Right renal cortex interstitium (tissue), 3 donors: ENCODE measurements at regions not wholly inside any gene's neighbourhood (a gene's known extent, or its start where the extent isn't known, plus 50 kb on each side); places are given as distances from the start of the nearest gene placed in this dataset.
"Not testable (repeated sequence)": the region's sequence is repeated elsewhere in the genome, so short reads cannot be mapped to it uniquely, and the experiment has no call there.

Experiments used
- DNase-seq, 3 donors: peaks; one replicate each; pipeline ENCODE4 v3.0.0-alpha.2; 2013; ENCODE audit warnings: low read depth in 3 of 3, low spot score in 2 of 3

DNA sequence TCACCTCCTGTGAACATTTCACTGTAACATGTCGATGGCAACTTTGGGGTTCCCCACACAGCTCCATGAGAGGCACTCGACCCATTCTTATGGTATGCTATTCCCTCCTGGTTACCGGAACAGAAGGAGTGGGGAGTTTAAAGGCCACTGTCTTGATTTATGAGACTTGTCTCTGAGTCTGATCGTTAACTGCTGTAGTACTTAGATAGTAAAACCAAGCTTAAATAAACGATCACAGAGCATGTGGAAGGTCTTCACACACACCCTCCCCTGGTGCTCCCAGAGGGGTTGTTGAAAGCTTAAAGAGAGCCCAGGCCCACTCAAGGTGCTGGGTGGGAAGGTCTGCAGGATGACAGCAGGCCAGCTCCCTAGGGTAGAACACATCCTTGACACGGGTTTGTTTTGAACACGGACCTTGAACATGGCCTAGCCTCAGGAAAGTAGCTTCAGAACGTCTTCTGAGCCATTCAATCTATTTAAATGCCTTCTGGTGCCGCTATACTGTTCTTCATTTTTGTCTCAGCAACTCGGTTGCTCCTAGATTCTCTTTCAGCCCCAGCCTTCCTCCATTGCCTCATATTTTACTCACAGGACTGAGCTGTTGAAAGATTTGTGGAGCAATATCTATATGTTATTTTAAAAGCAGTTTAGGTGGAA lies 335.3 kb downstream of the FGFR2 start:
- no peak for DNase-seq

DNA sequence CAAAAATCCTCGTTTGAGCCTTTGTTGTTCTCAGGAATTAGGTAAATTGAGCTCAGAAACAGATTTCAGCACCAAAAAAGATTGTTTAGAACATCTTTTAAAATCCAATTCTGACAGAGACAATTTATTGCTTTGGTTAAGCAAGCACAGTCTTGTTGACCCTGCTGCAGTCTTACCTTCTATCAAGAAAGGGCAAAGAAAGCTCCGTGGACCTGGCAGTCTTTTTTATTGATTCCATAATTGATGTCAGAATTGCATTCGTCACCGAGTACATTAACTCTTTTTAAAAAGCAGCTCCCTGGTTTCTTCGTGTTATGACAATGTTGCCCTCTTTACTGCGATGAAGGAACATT lies 334.8 kb downstream of the FGFR2 start:
- DNase-seq = no peak

DNA sequence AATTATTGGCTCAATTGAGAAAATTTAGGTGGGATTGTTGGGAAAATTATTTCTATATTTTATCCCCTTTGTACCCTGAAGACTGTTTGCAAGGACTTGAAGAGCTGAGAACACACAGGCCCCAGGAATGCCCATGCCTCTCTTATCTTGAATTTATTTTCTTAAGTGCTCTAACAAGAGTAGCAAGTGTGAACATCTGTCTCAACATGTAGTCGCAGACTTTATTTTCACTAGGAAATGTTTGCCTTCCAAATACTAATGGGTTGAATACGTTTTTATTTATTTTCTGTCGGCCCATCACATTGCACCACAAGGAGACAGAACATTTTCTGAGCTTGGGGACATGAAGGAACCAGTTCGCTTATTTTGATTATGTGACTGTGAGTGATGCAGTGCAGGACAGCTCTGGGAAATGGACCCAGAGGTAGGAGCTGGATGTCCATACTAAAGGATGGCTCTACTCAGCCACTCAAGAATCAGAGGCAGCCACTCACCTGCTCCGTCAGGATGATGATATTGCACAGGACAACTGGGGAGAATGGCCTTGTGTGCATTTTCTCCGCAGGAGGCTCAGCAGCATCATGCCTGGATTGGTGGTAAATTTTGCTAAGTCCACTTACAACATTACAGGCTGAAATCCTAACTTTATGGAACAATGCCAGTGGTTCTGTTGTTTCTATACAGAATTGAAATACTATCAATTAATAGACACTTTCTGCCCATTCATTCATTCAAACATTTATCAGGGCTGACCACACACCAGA lies 332.7 kb downstream of the FGFR2 start:
- no peak for DNase-seq

DNA sequence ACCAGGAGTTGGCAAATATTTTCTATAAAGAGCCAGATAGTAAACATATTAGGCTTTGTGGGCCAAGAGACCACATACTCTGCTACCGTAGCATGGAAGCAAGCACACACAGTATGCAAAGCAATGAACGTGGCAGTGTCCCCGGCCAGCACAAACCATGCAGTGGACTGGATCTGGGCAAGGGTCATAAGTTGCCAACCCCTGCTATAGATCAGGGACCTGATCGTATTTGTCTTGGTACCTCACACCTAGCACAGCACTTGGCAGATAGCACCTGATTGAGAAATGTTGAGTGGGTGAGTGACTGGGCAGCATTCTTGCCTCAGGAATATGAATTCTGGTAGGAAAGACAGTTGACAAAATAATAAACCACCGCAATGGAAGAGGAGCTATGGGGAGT lies 331.9 kb downstream of the FGFR2 start:
- DNase-seq = no peak

DNA sequence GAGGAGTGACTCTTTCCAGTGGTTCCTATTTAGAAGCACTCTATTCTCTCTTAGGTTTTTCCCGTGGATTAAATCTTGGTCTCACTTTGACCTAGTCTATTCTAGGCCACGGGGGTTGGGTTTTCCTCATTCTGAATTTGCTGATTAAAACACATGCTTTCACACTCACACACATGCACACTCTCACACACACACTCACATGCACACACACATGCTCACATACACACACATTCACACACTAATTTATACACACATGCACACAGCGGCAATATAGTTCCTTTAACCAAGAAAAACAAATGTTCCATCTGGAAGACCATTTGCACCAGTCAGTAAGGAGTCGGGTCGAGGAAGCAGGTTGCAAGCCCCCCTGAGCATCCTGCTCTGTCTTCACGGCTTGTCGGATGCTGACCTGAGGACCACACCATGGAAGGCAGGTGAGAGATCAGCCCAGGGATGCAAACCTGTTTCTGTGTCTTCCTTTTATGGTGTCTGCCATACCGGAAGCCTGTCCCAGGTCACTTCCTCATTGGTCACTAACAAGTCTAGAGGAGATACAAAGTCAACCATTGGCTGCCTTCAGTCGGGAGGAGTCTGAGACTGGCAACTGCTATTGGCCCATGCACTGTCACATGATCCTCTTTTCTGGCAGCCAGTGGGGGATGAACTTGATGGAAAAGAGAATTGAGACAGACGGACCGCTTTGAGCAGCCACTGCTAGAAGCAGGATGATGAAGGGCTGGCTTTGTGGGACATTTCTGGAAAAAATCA lies 330.8 kb downstream of the FGFR2 start:
- no peak for DNase-seq

DNA sequence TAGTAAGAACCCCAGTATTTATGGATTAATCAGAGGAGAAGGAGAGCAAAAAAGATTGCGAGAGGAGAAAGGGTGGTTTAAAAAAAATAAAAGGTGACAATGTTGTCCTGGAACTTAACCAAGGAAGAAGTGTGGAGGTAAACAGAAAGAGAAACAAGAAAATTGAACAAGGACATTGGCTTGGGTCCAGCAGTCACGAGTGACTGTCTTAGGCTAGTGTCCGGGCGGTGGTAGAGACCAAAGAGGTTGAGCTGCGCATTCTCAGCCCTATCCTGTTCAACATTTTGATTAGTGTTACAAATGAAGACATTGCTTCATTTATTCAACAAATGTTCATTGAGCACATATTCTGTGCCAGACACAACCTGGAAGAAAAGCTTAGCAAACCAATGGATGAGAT lies 329.9 kb downstream of the FGFR2 start:
- no peak for DNase-seq

DNA sequence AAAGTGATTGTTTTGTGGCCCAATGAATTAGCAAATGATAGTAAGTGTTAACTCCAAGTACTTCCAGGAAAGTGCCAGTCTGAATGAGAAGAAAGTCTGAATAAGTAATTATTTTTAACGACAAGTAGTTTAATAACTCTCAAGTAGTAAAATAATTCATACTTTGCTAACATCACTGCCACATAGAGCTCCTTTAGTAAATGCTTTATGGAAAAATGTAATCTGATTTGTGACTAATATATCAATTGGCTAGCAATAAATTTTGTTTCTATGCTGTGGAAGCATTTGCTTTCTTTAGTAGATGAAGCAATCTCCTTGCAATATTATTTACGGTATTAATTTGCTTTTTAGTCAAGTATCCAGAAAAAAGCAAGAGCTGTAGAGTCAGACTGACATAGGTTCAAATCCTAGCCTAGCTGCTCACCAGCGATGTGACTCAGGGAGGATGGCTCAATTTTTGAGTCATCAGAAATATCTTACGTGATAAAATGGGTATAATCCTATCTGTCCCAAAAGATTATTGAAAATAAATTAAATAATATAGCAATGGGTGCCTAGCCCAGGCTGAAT lies 329.3 kb downstream of the FGFR2 start:
- DNase-seq = no peak

DNA sequence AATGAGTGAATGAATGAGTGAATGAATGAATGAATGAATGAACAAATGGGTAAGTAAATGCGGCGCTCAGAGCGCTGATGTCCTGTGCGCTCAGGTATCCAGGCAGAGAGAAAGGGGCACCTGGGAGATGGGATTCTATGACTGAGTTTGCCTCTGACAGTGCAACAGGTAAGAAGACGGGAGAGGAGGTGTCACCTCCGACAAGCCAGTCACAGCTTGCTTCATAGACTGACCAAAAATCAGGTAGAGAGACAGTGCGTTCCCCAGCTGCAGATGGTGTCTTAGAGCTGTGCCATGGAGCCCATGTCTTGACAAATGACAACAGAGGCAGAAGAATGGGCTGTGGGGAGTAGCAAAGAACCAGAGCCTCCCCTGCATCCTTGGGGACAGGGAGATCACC lies 327.3 kb downstream of the FGFR2 start:
- no peak for DNase-seq

DNA sequence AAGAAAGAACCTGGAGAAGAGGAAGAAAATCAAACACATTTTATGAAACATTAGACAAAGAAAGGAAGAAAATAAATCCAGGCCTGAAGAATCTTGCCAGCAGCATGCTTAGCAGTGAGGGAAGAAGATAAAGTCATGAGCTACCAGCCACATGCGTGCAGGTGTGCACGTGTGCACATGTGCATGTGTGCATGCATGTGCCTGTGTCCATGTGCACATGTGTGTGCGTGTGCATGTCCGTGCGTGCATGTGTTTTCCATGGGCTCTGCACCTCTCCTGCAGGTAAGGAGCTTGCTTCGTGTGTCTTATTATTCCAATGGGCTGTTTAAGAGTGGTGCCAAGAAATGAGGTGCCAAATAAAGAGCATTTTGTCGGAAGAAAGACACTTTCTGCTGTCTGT lies 322.2 kb downstream of the FGFR2 start:
- no peak for DNase-seq

DNA sequence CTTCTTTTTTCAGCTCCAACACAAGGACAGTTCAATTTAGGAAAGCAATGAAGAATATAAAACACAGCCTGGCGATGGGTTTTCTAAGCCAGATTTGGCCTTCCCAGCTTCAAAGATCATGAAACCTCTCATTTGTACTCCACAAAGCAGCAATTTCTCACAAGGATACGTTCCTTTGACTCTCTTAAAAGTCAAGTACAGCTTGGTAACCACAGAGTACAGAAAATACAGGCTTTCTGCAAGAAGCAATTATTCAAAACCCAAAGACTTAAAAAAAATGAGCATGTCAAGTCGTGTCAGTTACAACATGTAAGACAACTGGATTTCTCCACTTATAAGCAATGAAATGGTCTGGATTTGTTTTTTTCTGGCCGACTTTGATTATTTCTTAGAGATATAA lies 321.4 kb downstream of the FGFR2 start:
- DNase-seq = no peak

DNA sequence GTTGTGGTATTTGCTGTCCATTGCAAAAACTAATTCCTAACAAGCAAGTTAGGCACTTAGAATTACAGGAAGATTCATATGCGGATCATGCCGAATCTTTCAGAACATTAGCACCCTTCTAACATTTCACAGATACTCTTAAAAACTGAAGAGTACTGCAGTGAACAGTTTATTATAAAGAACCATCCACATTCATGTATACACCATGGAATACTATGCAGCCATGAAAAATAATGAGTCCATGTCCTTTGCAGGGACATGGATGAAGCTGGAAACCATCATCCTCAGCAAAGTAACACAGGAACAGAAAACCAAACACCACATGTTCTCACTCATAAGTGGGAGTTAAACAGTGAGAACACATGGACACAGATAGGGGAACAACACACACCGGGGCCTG lies 319.9 kb downstream of the FGFR2 start:
- not testable (repeated sequence) for DNase-seq

DNA sequence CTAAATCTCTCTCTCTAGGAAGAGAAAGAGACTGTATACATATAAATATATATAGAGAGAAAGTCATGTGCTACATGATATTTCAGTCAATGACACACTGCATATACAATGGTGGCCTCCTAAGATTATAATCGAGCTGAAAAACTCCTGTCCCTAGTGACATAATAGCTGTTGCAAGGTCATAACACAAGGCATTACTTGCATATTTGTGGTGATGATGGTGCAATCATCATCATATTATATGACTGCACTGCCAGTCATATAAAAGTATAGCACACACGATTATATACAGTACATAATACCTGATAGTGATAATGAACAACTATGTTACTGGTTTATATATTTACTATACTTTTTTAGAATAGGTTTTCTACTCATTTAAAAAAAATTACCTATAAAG lies 316.7 kb downstream of the FGFR2 start:
- DNase-seq = no peak

DNA sequence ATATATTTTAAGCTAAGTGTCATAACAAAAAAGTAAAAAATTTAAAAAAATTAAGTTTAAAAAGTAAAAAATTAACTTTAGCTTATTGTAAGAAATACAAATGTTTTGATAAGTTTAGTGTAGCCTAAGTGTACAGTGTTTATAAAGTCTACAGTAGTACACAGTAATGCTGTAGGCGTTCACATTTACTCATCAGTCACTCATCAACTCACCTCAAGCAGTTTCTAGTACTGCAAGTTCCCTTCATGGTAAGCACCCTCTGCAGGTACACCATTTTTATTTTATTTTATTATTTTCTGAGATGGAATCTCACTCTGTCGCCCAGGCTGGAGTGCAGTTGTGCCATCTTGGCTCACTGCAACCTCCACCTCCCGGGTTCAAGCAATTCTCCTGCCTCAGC lies 316.0 kb downstream of the FGFR2 start:
- DNase-seq = no peak

DNA sequence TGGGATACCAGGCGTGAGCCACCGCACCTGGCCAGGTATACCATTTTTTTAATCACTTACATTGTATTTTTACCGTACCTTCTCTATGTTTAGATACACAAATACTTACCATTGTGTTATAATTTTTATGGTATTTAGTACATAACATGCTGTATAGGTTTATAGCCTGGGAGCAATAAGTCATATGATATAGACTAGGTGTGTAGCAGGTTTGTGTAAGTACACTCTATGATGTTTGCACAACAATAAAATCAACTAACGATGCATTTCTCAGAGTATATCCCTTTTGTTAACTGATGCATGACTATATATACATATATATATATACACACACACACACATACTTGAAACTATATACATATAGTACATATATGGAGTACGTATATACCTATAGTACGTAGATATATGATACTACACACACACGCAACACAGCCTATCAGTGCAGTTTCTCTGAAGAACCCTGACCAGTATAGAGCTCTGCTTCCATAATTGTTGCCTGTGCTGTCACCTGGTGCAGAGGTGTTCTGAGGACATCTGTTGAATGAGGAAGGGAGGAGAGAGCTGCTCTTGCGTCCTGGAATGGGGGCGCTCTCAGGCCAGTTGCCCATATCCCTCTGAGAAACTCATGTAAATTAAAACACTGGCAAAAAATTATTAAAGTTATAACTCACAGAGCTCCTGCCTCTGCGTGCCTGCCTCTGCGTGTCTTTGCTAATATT lies 315.3 kb downstream of the FGFR2 start:
- DNase-seq = no peak

DNA sequence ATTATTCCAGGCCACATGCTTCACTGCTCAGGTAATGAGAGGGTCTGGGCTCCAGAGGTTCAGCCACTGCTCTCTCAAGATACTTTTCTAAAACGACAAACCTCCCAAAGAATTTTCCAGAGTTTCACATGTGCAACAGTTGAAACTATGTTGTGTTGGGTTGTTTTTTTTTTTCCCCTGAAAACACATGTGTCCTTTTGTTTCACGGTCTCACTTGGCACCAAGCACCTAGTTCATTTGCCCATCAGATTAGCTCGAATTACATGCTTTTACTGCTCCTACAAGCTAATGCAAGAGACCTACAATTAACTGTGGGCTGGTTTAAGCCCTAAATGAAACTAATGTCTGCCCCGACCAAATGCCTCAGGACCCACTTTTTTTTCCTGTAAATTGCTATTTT lies 313.3 kb downstream of the FGFR2 start:
- peak in 1 of 3 donors; percentile 50 for DNase-seq

DNA sequence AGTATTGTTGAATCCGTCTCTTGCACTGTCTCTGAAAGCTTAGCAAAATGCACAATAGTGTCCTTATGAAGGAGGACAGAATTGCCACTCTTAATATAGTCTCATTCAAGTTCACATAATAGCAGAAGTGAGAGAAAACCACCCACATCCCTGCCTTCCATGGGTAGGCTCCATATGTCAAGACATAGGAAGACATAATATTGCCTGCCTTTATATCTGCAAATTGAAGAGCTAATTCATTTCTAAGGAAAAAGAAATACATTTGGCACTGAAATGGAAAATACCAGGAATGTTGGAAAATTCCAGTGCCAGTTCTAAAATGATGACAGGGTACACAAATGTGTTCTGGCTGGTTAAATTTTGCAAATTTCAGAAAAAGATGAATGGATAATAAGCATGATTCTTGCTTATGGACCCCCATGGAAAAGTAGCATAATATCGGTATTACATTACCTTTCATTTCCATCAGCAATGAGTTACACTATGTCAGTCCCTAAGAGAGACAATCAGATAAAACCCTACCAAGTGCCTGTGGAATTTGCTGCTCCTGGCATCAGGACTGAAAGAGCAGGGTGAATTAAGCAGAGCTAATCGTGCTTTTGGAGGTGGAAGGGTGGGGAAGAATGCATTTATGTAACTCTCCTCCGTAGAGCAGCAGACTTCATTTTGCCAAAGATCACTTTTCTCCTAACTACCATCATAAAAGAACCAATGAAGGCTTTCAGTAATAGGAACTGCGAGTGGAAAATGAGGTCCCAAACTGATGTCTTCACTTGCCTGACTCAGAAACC lies 312.6 kb downstream of the FGFR2 start:
- DNase-seq = no peak

DNA sequence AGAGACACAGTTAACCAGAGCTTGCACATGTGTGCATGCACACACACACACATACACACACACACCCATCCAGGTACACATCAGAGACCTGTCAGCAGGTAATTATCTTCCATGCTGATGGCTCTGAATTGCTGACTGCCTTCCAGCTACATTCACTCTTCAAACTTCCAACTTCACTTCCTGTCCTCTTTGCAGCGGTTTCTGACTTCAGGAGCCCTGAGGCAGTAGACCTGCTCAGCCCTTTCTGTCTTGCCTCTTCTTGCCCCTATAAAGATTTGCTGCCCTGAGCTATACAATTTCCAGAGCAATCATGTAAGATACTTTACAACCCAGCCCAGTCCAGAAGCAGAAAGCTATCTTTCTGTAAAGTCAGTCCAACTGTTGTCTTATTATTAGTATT lies 310.2 kb downstream of the FGFR2 start:
- no peak for DNase-seq

DNA sequence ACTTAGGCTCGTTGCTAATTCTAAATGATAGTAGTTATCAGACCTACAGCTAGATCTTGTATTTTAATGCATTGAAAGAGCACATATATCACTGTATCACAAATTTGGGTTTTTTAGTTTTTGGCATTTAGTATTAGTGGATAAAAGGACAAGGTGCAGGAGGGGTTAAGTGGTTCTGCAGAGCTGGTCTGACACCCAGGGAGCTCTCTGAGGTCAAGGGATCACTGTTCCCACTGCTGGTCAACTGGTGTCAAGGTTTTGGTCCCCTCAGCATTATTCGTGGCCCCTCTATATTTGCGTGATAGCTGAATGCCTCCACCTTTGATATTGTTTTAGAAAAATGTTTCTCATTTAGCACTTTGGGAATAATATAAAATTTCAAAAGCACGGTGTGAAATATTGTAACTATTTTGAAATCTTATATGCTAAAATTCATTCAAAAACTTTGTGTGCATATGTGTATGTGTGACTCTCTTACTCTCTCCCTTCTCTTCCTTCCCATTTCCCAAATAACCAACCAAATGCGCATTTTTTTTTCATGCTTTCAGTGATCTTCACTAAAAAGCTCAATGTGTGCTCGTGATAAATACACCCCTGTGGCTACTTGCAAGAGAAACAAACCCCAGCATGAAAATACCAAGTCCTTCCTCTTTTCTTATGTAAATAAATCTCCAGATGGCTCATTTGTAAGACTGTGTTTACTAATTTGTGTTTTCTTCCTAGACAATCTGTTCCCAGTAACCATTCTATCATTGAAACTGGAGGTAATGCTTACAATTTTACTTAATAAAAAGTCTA lies 309.2 kb downstream of the FGFR2 start:
- no peak for DNase-seq

DNA sequence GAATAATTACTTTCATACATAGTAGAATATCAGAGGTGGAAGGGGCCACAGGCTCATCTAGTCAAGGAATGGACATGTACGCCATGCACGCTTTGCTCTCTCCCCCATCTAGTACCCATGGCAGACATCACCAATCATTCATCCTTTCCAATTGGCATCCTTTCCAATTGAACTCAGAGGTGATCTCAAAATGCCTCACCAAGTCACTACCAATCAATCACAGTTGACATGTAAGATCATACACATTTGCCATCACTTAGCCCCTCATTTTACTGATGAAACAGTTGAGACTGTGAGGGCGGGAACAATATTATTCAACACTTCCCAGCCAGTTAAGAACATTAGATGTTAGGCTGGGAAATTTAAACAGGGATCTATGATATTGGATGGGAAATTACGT lies 308.4 kb downstream of the FGFR2 start:
- no peak for DNase-seq
